ENCODE measurements at regions not wholly inside any gene's neighbourhood (a gene's known extent, or its start where the extent isn't known, plus 50 kb on each side); places are given as distances from the start of the nearest gene placed in this dataset.

DNA sequence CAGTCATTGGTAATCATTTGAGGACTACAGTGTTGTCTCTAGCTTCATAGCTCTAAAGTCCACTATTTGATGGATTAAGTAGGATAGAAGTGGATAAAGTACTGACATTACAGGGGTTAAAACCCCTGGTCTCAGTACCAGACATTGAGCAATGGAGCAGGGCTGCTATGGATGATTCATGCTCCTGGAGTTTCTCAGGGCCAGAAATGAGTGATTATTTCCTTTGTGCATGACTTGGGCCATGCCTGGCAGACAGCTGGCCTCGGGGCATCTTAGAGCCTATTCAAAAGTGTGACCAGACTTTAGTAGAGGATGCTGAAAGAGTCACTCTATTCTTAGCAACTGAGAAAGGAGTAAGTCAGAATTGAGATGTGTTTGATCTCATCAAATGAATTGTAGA lies 350.7 kb upstream of the TLE4 start:
- in situ Hi-C loops (cut with HindIII; ENCODE audit: low sequenced_read_pairs), result no loop called here

GRCh38 chr9:79222483-79222882 lies 349.3 kb upstream of the TLE4 start:
- in situ Hi-C loops (cut with HindIII; ENCODE audit: low sequenced_read_pairs), result no loop called here

GRCh38 chr9:79224672-79225433 lies 346.9 kb upstream of the TLE4 start:
- in situ Hi-C loops (cut with HindIII; ENCODE audit: low sequenced_read_pairs), result no loop called here

GRCh38 chr9:79233542-79233941 lies 338.2 kb upstream of the TLE4 start:
- in situ Hi-C loops (cut with HindIII; ENCODE audit: low sequenced_read_pairs), result no loop called here

GRCh38 chr9:79236466-79236865 lies 335.3 kb upstream of the TLE4 start:
- in situ Hi-C loops (cut with HindIII; ENCODE audit: low sequenced_read_pairs), result no loop called here

DNA sequence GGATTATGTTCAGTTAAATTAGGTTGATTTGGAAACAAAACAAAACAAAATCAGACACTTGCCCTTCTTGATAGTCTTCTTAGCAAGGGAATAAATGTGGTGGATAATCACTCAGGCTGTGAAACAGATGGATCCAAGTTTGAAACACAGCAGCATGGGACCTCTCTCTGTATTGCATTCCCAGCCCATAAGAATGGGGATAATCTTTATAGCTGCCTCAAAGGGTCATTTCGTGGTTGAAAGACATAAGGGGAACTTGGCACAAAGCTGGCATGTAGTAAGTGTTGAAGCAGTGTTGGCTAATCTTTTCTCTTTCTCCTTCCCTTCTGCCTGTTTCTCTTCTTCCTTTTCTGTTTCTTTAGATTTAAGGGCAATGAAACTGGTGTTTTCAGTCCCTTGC lies 333.9 kb upstream of the TLE4 start:
- in situ Hi-C loops (cut with HindIII; ENCODE audit: low sequenced_read_pairs), result no loop called here

GRCh38 chr9:79240774-79241173 lies 331.0 kb upstream of the TLE4 start:
- in situ Hi-C loops (cut with HindIII; ENCODE audit: low sequenced_read_pairs), result no loop called here

- in situ Hi-C loops (cut with HindIII; ENCODE audit: low sequenced_read_pairs), result no loop called here
Observed at GRCh38 chr9:79242489-79242888, 329.3 kb upstream of the TLE4 start.

- in situ Hi-C loops (cut with HindIII; ENCODE audit: low sequenced_read_pairs), result no loop called here
Observed at GRCh38 chr9:79246170-79246569, 325.6 kb upstream of the TLE4 start.

- in situ Hi-C loops (cut with HindIII; ENCODE audit: low sequenced_read_pairs), result no loop called here
Observed at GRCh38 chr9:79247021-79247420, 324.7 kb upstream of the TLE4 start.

DNA sequence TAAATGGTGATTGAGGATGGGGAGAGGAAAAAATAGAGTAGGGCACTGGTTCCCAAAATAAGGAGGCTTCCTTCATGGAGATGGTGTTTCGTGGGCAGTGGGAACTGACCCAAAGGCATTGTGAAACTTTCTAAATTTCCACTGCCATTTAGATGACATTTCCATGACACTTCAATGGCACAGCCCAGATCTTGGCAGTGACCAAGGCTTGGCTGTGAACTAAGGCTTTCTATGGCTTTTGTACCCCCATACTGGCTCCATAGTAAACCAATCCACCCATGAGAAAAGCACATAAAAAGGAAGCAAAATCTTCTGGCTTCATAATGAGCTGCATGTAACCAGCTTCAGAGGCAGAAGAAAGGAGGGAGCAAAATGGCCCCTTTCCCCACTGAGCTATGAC lies 321.0 kb upstream of the TLE4 start:
- in situ Hi-C loops (cut with HindIII; ENCODE audit: low sequenced_read_pairs), result no loop called here

GRCh38 chr9:79254900-79255650 lies 316.7 kb upstream of the TLE4 start:
- in situ Hi-C loops (cut with HindIII; ENCODE audit: low sequenced_read_pairs), result no loop called here

DNA sequence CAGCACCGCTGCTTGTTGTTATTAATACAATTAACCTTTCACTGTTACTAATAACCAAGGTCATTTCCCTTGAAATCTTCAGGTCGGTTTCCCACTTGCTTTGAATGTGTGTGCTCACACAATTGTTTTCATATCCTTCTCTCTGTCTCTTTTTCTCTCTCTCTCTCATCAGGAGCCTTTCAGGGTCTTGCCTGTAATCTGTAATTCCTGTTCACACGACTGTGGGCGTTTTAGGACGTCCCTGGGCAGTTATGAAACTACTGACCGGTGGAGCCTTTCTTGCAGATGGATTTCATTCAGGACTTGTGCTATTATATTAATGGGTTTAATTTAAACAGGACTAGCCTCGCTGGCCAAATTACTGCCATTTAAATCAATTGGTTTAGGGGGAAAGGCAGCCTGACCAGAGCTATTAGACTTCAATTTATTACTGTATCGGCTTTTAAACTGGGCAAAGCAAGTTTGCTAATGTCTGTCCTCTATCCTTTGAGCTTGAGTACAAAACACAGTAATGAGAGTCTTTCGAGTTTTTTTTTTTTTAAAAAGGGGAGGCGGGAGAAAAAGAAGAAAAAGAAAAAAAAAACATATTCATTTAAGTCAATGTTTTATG lies 316.0 kb upstream of the TLE4 start:
- in situ Hi-C loops (cut with HindIII; ENCODE audit: low sequenced_read_pairs), result no loop called here

GRCh38 chr9:79256691-79257213 lies 315.0 kb upstream of the TLE4 start:
- in situ Hi-C loops (cut with HindIII; ENCODE audit: low sequenced_read_pairs), result no loop called here

GRCh38 chr9:79257228-79257781 lies 314.5 kb upstream of the TLE4 start:
- in situ Hi-C loops (cut with HindIII; ENCODE audit: low sequenced_read_pairs), result no loop called here

GRCh38 chr9:79257790-79258351 lies 313.9 kb upstream of the TLE4 start:
- in situ Hi-C loops (cut with HindIII; ENCODE audit: low sequenced_read_pairs), result no loop called here

DNA sequence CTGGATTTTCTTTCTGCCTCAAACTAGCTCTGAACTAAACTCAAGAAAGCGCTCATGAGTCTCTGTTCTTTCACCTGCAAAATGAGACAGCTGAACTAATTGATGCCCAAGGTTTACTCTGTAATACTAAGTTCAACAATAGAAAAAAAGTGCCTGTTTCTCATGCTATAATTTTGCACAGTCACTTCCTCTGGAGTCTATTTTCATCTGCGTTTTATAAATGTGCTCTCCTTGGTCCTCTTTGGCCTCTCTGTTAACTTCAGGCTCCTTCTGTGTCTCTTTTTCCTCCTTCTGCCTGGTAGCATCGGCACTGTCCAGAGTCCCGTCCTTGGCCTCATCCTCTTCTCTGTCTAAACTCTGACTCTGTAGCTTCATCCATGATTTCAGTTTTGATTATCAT lies 311.9 kb upstream of the TLE4 start:
- in situ Hi-C loops (cut with HindIII; ENCODE audit: low sequenced_read_pairs), result no loop called here

DNA sequence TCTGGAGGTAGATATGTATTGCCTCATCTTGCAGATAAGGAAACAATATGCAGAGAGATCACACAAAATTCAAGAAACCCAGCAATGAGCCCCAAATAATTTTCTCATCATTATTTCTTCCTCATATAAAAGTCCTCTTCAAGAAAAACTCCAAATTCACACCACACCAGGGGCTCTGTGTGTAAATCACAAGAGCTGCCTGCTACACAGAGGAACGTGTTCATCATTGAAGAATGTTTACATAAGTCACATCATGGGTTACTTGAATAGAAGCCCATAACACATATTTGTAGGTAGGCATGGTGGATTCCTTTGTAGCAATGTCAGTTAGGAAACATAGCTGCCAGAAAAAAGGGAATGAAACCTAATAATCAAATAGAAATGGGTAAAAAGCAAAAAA lies 308.1 kb upstream of the TLE4 start:
- in situ Hi-C loops (cut with HindIII; ENCODE audit: low sequenced_read_pairs), result no loop called here

- in situ Hi-C loops (cut with HindIII; ENCODE audit: low sequenced_read_pairs), result no loop called here
Observed at GRCh38 chr9:79264041-79264440, 307.7 kb upstream of the TLE4 start.

- in situ Hi-C loops (cut with HindIII; ENCODE audit: low sequenced_read_pairs), result loop anchor here (5.0 kb wide), 1 partner anchor 102 kb away; no protein-coding TSS in a partner anchor
Observed at GRCh38 chr9:79264511-79265355, 307.0 kb upstream of the TLE4 start.

Measured in endothelial cell of hepatic sinusoid (primary cell).